Hematopoietic multipotent progenitor cell treated with erythropoietin and hydrocortisone succinate and interleukin-3 and kit ligand, for 8 days (in vitro differentiated cells): ENCODE measurements at regions not wholly inside any gene's neighbourhood (a gene's known extent, or its start where the extent isn't known, plus 50 kb on each side); places are given as distances from the start of the nearest gene placed in this dataset.
"Not testable (repeated sequence)": the region's sequence is repeated elsewhere in the genome, so short reads cannot be mapped to it uniquely, and the experiment has no call there.

Experiments used
- DNase-seq: peaks from one replicate; pipeline ENCODE4 v3.0.0-alpha.2; 2015

- no peak for DNase-seq
These were observed 501.0 kb upstream of the EDIL3 start for GRCh38 chr5:84885485-84886258.

- DNase-seq, result no peak
These were observed 497.1 kb upstream of the EDIL3 start for GRCh38 chr5:84881737-84882136.

- DNase-seq, result no peak
These were observed 489.5 kb upstream of the EDIL3 start for GRCh38 chr5:84874196-84874595.

GRCh38 chr5:84872768-84873167 lies 488.1 kb upstream of the EDIL3 start:
- DNase-seq, result no peak

- DNase-seq, result peak; percentile 16
These were observed 485.7 kb upstream of the EDIL3 start for GRCh38 chr5:84870369-84870768.

- DNase-seq, result no peak
These were observed 485.0 kb upstream of the EDIL3 start for GRCh38 chr5:84869675-84870074.

GRCh38 chr5:84863936-84864335 lies 479.3 kb upstream of the EDIL3 start:
- DNase-seq, result not testable (repeated sequence)

GRCh38 chr5:84863020-84863419 lies 478.3 kb upstream of the EDIL3 start:
- DNase-seq, result no peak

GRCh38 chr5:84862132-84862531 lies 477.5 kb upstream of the EDIL3 start:
- no peak for DNase-seq

- DNase-seq, result no peak
These were observed 476.6 kb upstream of the EDIL3 start for GRCh38 chr5:84861306-84861705.

- DNase-seq, result no peak
These were observed 474.4 kb upstream of the EDIL3 start for GRCh38 chr5:84859056-84859455.

- DNase-seq, result no peak
These were observed 447.0 kb upstream of the EDIL3 start for GRCh38 chr5:84831701-84832100.

- no peak for DNase-seq
These were observed 445.6 kb upstream of the EDIL3 start for GRCh38 chr5:84830265-84830664.

GRCh38 chr5:84825606-84826005 lies 440.9 kb upstream of the EDIL3 start:
- no peak for DNase-seq

- DNase-seq, result no peak
These were observed 437.2 kb upstream of the EDIL3 start for GRCh38 chr5:84821924-84822323.

- DNase-seq, result no peak
These were observed 433.3 kb upstream of the EDIL3 start for GRCh38 chr5:84817953-84818352.

GRCh38 chr5:84816746-84817547 lies 432.3 kb upstream of the EDIL3 start:
- no peak for DNase-seq

GRCh38 chr5:84816160-84816559 lies 431.5 kb upstream of the EDIL3 start:
- no peak for DNase-seq

- DNase-seq, result no peak
These were observed 420.8 kb upstream of the EDIL3 start for GRCh38 chr5:84805473-84805872.

- no peak for DNase-seq
These were observed 411.7 kb upstream of the EDIL3 start for GRCh38 chr5:84796399-84796798.

GRCh38 chr5:84794486-84795035 lies 409.9 kb upstream of the EDIL3 start:
- DNase-seq, result no peak

- DNase-seq, result no peak
These were observed 407.1 kb upstream of the EDIL3 start for GRCh38 chr5:84791730-84792129.

- no peak for DNase-seq
These were observed 406.5 kb upstream of the EDIL3 start for GRCh38 chr5:84791138-84791537.

- DNase-seq, result no peak
These were observed 405.7 kb upstream of the EDIL3 start for GRCh38 chr5:84790406-84790805.
